T47D (cell line): ENCODE measurements at regions not wholly inside any gene's neighbourhood (a gene's known extent, or its start where the extent isn't known, plus 50 kb on each side); places are given as distances from the start of the nearest gene placed in this dataset.

Experiments
- DNase-seq, 2 experiments: peaks; one replicate each; pipeline versions ENCODE4 v3.0.0 to v3.0.0-alpha.2; 2011 to 2012; ENCODE audit warnings: low read depth in 1 of 2, low spot score in 1 of 2
- JUND ChIP-seq: IDR thresholded peaks from 2 replicates; pipeline ENCODE4 v1.6.1; 2012; ENCODE audit warnings: low read depth
- in situ Hi-C: cut with HindIII; loops from 2 replicates; pipeline ENCODE4 v1.10.0; 2016; ENCODE audit warnings: low sequenced_read_pairs, low pct_unique_long_range_greater_than_20kb

DNA sequence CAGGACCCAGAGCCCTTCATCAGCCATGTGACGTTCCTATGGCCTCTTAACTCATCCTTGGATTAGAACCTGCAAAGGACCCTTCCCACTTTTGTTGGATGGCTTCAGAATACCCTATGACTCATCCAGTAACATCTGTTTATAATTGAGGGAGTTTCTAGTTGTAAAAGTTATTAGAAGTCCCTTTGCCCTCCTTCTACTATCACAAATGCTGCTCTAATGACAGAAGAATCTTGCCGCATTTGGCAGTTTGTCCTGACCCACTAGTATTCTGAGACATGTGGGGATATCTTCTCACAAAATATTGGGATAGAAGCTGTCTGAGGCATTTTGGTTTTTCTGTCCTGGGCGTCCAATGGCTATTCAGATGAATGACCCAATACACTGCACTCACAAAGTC, 251.8 kb upstream of the TMEM72 start:
- no peak for DNase-seq
- TF ChIP-seq JUND = no peak

DNA sequence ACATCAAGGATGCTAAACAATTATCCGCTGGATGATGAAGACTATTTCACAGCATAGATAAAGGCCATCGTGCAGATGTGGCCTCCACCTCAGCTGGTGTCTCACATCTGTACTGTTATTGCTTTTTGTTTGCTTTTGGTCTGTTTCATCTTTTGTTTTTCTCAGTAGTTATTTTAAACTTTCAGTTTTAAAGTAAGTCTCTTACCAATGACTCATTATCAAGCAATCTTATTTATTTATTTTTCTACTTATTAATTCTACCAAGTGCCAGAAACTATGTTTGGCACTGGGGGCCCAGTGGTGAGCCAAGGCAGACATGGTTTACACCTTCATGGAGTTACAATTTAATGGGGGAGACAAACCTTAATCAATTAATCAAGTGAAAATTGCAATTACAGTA, 250.9 kb upstream of the TMEM72 start:
- TF ChIP-seq JUND = no peak
- in situ Hi-C loops = no loop called here
- no peak for DNase-seq

More for the DNA sequence above, 251.8 kb upstream of the TMEM72 start:
- in situ Hi-C loops = no loop called here

DNA sequence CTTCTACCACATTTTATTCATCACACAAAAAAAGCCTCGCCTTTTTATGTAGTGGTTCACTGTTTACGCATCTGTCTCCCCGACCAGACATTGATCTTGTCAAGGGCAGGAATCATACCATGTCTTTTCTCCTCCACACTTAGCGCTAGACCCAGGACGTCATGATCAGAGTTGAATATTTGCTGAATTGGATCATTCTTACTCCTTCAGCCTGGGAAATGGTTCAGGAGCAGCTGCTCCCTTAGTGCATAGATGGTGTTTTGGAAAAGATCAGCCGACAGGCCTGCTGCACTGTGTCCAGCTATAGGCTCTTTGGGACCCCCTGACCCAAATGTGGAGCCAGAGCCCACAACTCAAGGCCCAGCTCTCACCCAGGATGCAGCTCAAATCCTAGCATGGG, 249.1 kb upstream of the TMEM72 start:
- no peak for DNase-seq
- in situ Hi-C loops = no loop called here
- TF ChIP-seq JUND = no peak

DNA sequence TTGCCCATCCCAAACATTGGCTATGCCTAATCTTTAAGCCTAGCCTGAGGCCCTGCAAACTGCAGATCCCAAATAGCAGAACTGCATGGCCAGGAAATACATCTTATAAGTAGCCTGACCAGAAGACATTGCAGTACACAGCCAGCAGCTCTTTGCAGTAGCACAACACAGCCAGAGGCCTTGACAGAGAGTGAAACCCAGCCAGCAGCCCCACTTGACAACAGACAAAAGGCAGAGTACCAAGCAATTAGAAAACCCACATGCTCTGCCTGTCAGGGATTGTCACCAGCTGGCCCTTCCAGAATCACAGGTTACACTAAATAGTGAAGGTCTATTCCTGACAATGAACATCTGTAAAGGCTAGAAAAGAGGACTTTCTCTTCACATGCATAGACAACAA, 242.8 kb upstream of the TMEM72 start:
- TF ChIP-seq JUND = no peak
- no peak for DNase-seq
- in situ Hi-C loops = no loop called here

DNA sequence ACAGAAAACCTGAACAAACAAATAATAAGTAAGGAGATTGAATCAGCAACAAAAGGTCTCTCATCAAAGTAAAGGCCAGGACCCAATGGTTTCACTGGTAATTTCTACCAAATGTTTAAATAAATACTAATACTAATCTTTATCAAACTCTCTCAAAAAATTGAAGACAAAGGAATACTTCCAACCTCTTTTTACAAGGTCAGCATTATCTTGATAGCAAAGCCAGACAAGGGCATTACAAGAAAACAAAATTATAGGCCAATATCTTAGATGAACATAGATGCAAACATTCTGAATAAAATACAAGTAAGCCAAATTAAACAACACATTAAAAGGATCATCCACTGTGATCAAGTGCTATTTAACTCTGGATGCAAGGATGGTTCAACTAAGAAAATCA, 239.8 kb upstream of the TMEM72 start:
- TF ChIP-seq JUND = no peak
- no peak for DNase-seq
- in situ Hi-C loops = no loop called here

DNA sequence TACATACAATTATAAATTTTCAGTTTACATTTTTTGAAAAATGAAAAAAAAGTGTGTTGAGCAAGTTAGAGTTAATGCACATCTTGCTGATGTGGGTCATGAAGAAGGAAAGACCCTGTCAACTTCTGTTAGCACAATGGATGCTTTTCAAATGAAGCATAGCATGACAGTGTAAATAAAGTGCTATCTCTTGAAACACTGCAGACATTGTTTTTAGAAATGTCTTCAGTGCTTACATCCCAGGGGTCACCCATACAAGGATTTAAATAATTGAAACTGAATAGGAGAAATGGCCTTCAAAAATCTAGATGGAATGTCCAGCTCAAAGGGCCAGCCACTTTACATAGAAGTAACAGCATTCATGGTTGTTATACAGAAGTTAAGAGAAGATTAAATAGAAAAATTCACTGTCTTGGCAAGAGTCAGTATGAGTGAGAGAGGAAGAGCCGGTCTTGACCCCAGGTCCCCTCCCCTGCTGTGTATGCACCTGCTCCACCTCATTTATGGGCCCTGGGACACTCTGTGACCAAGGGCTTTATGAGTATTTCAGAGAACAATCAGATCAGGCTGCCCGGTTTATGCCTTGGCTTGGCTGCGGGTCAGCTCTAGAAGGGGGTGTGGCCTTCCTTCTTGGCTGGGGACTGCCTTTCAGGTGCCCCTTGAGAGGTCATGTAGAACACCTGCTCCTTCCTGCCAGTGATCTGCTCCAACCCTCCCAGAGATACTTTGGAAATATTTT, 237.7 kb upstream of the TMEM72 start:
- in situ Hi-C loops = no loop called here

DNA sequence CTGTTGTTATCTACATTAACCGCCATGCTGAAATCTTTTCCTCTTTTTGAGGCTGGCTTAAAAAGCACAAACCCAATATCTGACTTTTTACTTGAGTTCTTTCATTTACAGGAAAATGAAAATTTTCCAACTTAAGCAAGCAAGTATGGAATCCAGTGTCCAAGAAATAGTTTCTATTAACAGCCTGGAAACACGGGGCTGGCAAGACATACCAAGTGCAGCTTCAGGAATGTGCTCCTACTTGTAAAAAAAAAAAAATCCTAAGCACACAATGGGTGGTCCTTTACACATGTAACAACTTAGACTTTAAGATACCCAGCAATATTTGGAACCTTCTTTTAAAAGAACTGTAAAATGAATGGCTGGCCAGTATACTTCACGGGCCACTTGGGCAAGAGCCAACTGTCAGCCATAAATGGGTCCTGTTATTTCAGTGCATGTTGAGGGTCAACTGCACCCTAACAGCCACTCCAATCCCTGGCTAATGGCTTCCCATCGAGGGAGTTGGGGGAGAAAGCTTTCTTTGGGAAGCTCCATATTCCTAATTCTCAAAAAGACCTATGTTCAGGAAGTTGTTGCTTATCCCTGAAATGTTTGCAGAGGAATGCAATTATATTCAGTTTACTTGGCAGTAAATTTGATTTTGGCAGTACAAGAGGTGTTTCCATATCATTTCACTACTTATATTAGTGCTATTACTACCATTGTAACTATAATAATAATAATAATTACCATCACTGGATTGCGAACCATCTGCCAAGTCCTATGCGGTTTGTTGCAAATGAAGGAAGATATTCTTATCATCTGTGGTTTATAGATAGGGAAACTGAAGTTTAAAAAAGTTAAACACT, 236.4 kb upstream of the TMEM72 start:
- no peak for TF ChIP-seq JUND
- in situ Hi-C loops = no loop called here
- no peak for DNase-seq

More for the DNA sequence above, 237.7 kb upstream of the TMEM72 start:
- no peak for DNase-seq
- no peak for TF ChIP-seq JUND

DNA sequence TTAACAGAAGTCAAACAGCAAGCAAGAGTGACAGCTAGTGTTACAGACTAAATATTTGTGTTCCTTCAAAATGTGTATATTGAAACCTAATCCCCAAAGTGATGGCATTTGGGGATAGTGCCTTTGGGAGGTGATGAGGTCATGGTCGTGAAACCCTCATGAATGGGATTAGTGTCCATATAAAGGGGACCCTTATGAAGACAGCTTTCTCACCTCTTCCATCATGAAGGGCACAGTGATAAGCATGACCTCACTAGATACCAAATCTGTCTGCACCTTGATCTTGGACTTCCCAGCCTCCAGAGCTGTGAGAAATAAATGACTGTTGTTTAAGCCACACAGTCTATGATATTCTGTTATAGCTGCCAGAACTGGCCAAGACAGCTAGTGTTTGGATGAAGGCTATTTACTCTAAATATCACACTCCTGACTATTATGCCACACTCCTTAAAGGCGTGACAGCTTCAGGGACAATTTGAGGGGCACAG, 235.7 kb upstream of the TMEM72 start:
- in situ Hi-C loops = no loop called here
- DNase-seq = no peak
- TF ChIP-seq JUND = no peak

DNA sequence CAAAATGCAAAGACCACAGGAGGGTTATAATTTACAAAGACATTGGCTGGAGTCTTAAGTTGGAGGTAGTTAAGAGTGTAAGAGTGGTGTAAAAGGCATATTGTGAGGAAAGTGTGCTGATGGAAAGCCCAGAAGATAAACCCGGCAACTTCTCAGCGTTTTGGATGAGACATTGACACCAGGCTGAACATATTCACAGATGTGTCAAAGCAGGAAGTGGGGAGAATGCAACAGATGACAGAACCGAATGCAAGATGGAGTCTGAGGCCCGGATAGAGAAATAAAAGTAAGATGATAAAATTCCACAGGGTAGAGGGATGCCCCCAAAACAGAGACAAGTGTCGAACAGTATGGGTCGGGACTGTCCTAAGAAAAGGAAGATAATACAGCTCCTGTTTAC, 230.4 kb upstream of the TMEM72 start:
- in situ Hi-C loops = no loop called here
- DNase-seq = no peak
- TF ChIP-seq JUND = no peak

DNA sequence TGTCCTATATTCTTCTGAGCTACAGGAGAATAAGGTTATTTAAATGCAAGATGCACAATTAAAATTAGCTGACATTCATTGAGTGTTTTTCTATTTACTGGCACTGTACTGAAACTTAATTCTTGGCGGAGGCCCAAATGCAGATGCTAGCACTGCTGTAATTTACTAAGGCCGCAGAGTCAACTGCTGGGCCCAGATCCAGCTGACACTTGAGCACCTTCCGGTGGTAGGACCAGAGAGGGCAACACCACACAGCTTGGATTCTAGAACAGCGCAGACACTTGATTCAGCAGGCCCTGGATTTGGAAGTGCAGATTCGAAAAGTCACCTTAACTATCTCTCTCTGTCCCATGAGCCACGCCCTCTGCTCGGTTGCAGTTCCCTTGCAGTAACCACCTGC, 228.6 kb upstream of the TMEM72 start:
- no peak for TF ChIP-seq JUND
- no peak for DNase-seq
- in situ Hi-C loops = no loop called here

DNA sequence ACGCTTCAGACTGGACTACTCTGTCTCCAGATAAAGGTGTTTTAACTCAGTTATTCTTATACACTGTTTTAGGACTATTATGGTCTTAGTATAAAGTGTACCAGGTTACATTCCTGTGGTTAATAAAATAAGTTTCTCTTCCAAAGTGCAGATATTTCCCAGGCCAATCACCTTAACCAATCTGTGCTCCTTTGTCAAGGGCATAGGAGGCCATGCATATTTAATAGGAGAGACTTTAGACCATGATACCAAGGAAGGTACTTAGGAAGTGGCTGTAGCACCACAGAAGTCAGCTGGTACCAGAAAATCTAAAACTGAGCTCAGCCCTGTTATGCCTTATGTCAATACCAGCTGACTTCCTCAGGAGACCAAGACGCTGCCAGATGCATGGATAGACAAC, 226.5 kb upstream of the TMEM72 start:
- DNase-seq = no peak
- no peak for TF ChIP-seq JUND
- in situ Hi-C loops = no loop called here

DNA sequence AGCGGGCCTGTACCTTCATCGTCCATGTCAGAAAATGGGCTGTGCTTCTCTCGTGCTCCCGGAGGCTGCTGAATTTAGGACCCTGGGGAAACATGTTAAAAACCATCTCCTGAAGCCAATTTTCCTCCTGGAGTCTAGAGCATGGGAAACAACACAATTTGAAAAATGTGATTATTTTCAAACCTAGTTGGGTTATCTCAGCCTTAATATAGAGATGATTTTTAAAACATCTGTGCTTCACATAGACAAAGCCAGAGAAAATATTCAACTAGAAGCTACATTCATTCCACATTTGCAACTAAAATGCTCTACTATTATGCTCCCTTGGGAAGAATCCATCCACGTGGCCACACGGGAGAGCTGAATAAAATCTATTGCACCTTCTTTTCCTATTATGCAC, 225.9 kb upstream of the TMEM72 start:
- TF ChIP-seq JUND = no peak
- DNase-seq = no peak
- in situ Hi-C loops = no loop called here

DNA sequence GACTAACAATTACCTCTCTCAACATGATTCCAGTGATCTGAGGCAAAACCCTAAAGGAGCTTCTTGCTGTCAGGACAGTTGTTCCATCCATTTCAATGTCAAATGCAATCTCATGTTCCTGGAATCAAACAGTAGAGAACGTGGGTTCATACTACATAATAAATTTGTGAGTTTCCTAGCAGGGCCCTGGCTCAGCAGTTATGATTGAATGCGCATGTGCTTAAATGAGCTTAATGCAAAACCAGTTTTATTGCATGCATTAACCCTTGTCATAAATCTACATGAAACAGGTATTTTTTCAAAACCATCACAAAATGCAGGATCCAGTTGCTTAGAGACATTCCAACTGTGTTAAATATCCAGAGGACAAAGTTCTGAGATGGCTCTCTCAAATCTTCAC, 225.4 kb upstream of the TMEM72 start:
- DNase-seq = no peak
- no peak for TF ChIP-seq JUND
- in situ Hi-C loops = no loop called here
